ENCODE measurements at regions not wholly inside any gene's neighbourhood (a gene's known extent, or its start where the extent isn't known, plus 50 kb on each side); places are given as distances from the start of the nearest gene placed in this dataset.
"Not testable (repeated sequence)": the region's sequence is repeated elsewhere in the genome, so short reads cannot be mapped to it uniquely, and the experiment has no call there.

DNA sequence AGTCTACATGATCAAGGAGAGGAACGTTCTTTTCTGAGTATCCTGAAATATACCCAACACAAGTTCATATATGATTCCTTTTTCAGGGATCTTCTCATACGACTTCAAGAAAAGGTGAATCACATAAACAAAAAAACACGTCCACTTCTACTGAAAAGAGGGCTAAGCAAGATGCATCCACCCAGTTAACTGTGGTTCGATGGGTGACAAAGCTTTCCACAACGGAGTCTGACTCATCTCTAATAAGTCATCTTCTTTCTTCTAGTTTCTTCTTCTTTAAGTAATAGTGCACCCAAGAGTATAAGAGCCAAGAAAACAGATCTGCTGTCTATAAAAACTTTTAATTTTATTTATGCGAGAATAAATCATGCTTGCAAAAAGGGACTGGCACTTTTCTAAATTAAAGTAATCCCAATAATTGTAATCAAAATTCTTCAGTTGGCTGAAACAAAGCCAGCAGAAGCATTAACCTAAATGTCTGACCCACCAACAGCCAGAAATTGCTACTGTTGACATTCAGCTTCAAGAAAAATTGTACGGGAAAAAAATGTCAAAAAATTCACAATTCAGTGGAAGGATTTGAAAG is 146.9 kb upstream of the ANK3 start:
- intact Hi-C loops (cut with DNase I) = no loop called here
- ATAC-seq (ENCODE audit: poor library complexity) (no peak), DNase-seq (no peak)

DNA sequence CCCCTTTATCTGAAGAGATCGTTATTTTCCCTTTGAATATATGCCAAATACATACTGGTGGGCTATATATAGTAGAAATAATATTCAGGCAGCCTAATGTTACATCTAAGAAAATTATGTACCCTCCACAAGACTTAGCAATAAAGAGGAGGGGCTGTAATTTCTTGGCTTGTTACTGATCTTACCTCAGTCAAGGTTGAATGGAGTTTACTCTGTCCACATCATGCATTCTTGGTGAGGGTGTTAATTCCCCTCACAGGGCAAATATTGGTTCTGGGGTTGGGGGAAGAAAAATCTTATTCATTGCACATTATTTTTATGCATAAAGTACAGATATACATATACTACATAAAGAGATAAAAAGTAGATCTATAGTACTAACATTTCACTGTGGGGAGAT is 145.8 kb upstream of the ANK3 start:
- DNase-seq (no peak), ATAC-seq (ENCODE audit: poor library complexity) (no peak)
- intact Hi-C loops (cut with DNase I) = no loop called here

DNA sequence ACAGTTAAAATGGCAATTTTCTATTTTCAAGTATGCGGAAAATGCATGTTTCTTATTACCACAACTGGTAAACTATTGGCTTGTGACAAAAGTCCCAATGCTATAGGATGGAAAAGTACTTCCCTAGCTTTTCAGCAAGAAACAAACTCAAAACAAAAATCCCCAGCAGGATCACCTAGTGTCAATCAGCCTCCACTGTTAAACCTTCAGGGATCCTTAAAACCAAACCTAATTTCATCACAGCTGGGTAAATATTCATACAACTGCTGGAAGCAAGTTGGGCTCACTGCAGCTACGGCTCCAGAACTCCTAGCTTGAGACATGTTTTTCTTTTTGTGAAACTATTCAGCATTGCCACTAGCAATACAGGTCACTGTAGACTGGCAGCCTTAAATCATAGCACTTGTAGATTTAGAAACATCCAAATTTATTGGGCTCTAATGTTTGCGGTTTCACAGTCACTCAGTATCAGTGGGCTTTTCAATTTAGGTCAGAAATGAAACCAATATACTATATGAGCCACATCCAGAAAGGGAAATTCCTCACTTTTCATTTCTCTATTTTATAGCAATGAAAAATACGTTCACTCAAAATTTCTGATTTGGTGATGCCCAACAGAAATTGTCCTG is 145.2 kb upstream of the ANK3 start:
- ATAC-seq (ENCODE audit: poor library complexity) (no peak), DNase-seq (no peak)
- intact Hi-C loops (cut with DNase I) = no loop called here

DNA sequence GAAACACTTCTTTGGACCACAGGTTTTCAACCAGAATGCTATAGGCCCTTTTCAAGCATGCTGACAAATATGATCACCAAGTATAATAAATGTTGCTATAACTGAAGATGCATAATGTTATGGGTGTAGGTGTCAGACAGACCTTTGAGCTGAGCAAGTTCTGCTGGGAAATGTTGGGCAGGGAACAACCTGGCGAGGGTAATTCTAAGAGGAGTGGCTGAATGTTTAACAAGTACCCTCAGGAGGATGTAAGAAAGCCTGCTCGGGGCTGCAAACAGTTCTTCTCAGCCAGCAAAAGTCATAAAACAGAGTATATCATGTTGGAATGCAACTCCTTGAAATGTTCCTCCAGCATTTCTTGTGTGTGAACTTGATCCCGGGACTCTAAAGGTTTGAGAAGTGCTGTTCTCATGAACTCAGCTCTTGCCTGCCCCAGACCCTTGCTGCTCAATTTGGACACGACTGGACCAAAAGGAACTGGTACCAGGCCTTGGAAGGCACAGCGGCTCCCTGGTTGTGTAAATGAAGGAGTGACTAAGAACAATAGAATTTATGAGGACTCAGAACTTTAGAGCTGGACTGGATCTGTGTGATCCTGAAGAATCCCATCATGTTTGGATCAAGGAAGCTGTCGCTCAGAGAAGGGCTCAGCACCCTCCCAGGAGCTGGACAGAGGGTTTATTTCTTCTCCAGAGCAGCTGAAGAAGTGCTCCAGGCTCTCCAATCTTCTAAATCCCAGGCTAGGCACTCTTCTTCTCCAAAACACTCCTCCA is 143.2 kb upstream of the ANK3 start:
- intact Hi-C loops (cut with DNase I) = no loop called here
- ATAC-seq (ENCODE audit: poor library complexity) (no peak), DNase-seq (no peak)

DNA sequence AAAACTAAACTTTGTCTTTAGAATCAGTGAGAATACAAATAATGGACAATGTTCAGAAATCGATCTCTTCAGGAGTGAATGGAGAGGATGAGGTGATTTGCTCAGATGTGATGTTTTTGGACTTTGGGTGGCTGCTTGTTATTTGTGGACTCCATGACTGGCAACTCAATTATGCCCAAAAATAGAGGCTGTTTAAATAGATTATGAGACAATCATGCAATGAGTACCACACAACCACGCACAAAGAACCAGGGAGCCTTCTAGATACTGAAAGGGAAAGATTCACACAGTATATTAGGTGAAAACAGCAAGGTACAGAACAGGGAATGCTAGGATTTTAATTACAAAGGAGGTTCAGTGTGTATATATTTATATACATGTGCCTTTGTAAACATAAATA is 141.3 kb upstream of the ANK3 start:
- intact Hi-C loops (cut with DNase I) = no loop called here
- DNase-seq = no peak
- ATAC-seq (ENCODE audit: poor library complexity) = no peak

DNA sequence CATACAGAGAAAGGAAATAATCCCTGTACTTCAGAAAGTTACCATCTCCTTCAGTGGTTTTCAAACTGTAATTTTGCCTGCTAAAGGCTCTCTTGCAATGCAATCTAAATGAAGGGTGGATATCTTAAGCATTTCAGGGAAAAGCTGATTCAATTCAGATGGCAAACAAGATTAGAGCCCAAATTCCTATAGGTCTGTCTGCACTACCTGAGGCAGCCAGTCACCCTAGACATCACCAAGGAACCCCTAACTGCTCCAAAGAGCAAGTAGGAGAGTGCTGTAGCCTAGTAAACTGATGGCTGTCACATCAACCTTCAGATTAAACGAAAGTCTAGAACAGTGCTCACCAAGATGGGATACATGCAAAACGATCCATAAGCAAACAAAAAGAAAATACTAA is 138.0 kb upstream of the ANK3 start:
- DNase-seq (no peak), ATAC-seq (ENCODE audit: poor library complexity) (no peak)
- intact Hi-C loops (cut with DNase I) = no loop called here

DNA sequence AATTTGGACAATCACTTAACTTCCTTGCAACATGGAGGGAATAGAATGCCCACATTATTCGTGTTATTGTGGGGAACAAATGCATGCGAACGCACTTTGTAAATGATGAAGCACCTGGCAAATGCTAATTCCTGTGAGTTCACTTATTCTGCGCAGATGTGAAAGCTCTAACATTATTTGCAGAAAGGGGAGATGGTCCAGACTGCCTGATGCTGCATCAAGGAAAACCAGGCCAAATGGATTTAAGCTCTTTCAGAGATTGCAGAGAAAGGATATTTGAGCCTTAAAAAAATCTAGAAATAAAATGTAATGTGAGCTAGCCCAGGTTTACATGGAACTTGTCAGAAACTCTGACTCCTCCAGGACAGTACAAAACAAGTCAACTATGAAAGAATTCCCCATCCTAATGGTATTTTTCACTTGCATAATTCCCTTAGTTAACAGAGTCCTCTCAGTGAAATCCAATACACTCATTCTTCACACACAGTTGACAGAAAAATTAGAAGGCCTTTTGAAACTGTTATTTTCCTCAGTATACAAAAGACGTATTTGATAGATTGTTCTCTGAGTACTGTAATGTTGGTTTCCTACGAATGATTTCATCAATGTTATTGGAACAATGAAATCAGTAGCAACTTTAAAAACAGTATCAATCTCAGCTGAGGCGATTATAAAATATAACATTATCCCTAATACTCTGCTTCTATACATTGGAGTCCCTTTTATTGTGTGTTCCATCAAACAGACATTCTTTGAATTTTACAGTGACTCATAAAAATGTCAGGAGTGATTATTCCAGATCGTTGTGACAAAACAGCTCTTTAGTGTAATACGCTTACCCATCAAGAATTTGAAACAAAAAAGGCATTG is 136.3 kb upstream of the ANK3 start:
- intact Hi-C loops (cut with DNase I) = no loop called here
- no peak for DNase-seq

DNA sequence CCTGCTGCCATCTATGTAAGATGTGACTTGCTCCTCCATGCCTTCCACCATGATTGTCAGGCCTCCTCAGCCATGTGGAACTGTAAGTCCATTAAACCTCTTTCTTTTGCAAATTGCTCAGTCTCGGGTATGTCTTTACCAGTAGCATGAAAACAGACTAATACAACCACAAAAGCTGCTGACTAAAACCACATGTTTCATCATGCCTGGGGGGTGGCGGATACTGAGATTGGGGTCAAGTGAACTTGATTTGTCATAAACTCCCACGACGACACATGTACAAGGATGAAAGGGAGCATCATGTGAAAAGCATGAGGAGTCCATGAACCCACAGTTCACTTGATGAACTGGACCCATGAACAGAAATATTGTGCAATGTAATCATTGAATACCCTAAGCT is 134.9 kb upstream of the ANK3 start:
- intact Hi-C loops (cut with DNase I) = no loop called here
- no peak for DNase-seq
- ATAC-seq (ENCODE audit: poor library complexity) = no peak

More for the DNA sequence above, 136.3 kb upstream of the ANK3 start:
- ATAC-seq (ENCODE audit: poor library complexity) = no peak

DNA sequence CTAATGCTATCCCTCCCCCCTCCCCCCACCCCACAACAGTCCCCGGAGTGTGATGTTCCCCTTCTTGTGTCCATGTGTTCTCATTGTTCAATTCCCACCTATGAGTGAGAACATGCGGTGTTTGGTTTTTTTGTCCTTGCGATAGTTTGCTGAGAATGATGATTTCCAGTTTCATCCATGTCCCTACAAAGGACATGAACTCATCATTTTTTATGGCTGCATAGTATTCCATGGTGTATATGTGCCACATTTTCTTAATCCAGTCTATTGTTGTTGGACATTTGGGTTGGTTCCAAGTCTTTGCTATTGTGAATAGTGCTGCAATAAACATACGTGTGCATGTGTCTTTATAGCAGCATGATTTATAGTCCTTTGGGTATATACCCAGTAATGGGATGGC is 133.7 kb upstream of the ANK3 start:
- intact Hi-C loops (cut with DNase I); ATAC-seq (ENCODE audit: poor library complexity); DNase-seq: not testable (repeated sequence)

DNA sequence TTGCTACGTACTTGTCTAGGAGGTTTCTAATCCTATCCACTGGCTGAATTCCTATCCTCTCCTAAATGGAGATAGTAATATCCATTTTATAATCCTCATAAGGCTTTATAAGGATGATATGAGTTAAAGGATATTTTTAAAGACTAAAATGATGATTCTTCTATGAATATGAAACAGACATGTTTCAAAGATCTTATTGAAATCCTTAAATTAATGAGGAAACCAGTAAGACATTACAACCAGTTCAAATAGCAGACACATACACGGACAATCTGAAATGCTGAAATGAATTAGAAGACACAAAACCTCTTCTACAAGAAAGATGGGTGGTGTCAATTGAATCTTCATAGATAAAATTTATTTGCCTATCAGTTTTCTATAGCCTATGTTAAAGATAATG is 132.9 kb upstream of the ANK3 start:
- intact Hi-C loops (cut with DNase I) = no loop called here
- DNase-seq (no peak), ATAC-seq (ENCODE audit: poor library complexity) (no peak)

DNA sequence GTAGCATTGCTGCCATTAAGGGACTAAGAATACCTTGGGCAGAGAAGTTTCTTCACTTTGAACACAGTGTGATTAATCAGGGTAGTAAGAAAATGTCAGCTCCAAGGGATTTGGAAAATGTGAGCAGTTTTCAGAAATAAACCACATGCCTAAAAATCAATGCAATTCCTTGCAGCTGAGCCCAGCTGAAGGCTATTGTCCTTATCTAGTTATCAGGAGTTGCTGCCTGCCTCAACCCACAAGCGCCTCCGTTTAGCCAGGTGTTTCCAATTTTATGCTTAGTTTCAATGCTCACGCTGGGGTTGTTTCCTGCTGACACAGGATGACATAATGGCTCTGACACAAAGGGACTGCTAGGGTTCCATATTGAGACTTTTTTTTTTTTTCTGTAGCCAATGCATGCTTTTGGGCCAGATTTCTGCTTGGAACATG is 132.3 kb upstream of the ANK3 start:
- intact Hi-C loops (cut with DNase I) = no loop called here
- no peak for ATAC-seq (ENCODE audit: poor library complexity)

DNA sequence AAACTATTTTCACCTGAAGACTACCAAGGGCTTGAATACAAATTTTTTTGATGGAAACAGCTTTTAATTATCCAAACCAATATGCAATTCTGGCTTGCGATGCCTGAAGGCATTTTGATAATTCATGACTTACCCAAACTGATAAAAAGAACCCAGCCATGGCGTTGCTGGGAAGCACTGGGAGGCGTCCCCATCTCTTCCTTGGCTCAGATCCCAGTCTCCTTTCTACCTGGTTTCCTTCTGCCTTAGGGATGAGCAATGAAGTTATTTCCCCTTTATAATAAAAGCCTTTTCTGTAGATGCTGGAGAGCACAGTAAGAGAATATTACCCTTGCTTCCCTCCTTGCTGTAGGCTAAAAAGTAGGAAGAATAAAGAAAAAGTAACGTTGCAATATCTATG is 129.1 kb upstream of the ANK3 start:
- intact Hi-C loops (cut with DNase I) = no loop called here
- DNase-seq (no peak), ATAC-seq (ENCODE audit: poor library complexity) (no peak)

More for the DNA sequence above, 132.3 kb upstream of the ANK3 start:
- DNase-seq = no peak

DNA sequence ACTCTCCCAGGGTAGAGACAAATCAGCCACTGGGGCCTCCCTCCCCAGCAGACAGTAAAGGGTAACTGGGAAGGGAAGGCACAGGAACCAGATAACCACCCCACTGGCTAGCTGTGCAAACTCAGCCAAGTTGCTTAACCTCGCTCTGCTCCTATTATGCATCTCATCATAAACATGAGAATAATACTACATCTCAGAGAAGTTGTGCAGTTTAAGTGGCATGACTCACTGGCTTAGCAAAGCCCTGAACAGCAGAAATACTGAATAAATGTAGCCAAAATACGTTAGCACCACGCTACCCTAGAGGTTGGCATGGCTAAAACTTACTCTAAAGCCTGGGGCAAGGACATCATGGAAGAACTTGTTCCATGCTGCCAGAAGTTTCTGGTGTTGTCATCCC is 128.1 kb upstream of the ANK3 start:
- DNase-seq (no peak), ATAC-seq (ENCODE audit: poor library complexity) (no peak)
- intact Hi-C loops (cut with DNase I) = no loop called here

DNA sequence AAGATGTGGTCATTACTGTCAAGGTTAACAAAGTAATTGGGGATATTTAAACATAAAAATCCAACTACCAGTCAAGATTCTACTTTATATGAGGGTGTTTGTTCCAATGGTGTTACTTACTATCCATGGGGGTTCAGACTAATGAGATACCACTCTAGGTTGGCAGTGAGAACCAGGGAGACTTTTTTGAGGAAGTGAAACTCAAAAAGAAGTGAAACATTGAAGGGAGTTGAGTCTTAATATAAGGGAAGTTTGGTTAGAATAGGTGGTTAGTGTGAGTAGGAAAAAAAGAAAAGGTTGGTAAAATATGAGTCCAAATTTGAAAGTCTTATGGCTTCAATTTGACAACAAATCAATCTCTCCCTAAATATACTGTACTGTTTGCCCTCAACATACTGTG is 123.6 kb upstream of the ANK3 start:
- intact Hi-C loops (cut with DNase I) = no loop called here
- ATAC-seq (ENCODE audit: poor library complexity) = no peak
- DNase-seq = no peak

DNA sequence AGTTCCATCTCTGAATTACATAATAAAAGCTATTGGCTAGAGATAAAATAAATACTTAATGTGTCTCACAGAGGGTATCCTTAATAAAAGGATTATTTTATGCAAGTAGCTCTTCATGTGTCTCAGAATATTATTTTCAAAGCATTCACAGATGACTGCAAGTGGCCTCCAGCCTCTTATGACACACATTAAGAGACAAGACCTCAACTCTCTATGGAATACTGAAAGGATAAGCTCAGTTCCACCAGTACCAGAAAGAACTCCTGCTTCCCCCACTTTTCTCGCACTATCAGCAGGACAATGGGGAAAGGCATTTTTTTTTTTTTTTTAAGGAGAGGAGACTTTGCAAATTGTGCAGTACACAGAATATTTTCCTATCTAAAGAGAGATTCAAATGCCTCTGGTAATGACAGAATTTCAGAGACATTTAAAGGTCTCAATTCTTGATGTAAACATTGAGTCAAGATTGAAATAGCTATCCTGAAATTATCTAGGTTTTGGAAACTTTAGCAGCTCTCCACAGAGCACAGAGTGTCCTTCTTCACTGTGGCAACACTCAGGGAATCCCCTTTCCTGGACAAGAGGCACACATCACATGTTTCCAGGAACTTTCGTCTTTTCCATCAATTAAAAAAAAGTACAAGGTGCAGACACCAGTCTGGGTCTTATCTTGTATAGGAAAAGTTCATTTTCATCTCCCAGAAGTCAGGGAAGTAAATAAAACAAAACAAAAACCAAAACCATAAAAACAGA is 122.0 kb upstream of the ANK3 start:
- intact Hi-C loops (cut with DNase I) = no loop called here
- DNase-seq (no peak), ATAC-seq (ENCODE audit: poor library complexity) (peak; percentile 36)

DNA sequence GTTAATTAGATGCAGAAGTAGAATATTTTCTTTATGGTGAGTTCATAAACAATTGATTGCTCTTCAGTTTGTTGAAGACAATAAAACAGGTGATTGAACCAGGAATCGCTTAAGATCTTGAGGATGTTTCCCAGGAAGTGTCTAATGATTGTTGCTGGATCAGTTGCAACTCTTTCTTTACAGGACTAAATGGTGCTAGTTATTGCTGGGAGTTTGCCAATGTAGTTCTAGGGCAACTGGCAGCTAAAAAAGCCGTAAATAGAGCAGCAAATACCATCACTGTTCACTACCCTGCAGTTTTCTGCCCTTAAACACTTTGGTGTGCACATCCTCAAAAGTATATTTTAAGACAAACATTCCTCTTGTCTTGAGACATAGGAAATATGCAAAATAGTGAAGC is 119.2 kb upstream of the ANK3 start:
- intact Hi-C loops (cut with DNase I) = no loop called here
- no peak for ATAC-seq (ENCODE audit: poor library complexity)

DNA sequence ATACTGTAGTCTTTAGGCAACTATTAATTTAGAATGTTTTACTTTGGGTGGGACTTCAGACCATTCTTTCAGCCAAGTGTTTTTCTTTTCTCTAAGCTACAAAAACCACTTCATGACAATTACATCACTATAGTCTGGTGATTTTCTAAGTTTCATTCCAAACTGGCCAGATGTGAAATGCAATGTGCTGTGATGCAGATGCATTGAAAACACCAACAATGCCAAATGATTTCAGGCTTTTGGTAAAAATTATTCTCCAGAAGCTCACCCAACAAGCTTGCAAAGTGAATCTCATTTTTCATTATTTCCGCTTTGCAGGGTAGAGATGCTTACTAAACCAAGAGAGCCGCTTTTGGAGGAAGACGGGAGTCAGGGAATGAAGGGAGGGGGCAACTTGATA is 118.4 kb upstream of the ANK3 start:
- DNase-seq (no peak), ATAC-seq (ENCODE audit: poor library complexity) (peak; percentile 53)
- intact Hi-C loops (cut with DNase I) = no loop called here

More for the DNA sequence above, 119.2 kb upstream of the ANK3 start:
- DNase-seq = no peak

DNA sequence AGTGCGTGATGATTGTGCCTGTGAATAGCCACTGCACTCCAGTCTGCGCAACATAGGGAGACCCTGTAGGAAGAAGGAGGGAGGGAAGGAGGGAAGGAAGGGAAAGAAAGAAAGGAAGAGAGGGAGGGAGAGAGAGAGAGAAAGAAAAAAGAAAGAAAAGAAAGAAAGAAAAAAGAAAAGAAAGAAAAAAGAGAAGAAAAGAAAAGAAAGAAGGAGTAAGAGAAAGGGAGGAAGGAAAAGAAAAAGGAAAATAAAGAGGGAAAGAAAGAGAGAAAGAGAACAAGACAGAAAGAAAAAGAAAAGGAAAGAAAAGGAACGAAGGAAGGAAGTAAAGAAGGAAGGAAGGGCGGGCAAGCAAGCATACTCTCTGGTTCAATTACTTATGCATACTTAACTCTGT is 112.9 kb upstream of the ANK3 start:
- ATAC-seq (ENCODE audit: poor library complexity) (no peak), DNase-seq (no peak)
- intact Hi-C loops (cut with DNase I) = no loop called here

DNA sequence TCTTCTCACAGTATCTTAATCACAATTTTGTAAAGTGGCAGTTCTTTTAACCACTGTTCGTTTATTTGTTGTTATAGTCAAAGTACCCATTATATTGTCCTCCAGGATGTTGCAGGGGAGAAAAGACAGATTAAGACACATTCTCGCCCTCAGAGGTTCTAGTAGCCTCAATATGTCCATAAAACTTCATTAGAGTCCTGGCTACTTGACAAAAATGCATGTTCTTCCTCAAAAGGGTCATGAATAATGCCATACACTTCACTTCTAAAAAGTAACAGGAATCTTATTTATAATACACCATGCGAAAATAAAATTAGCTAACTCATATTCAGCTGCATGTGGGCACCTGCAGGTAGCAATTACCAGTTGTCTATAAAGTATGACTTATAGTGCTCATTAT is 109.3 kb upstream of the ANK3 start:
- no peak for DNase-seq
- intact Hi-C loops (cut with DNase I) = no loop called here
- no peak for ATAC-seq (ENCODE audit: poor library complexity)
